Liver (tissue), 3 donors: ENCODE measurements at regions not wholly inside any gene's neighbourhood (a gene's known extent, or its start where the extent isn't known, plus 50 kb on each side); places are given as distances from the start of the nearest gene placed in this dataset.
A peak's percentile ranks its signal among the peaks of the same experiment; 100 is the strongest.

Experiments used
- ATF3 ChIP-seq: IDR thresholded peaks from 2 replicates; pipeline ENCODE4 v1.6.1; 2016; ENCODE audit warnings: antibody characterized with exemption
- CTCF ChIP-seq: fragments of 150-350 bp; IDR thresholded peaks from 2 replicates; pipeline ENCODE4 v1.5.1; 2017; ENCODE audit warnings: improper control_type of control experiment, low read depth, low read length; ENCODE audit not compliant: missing input control
- JUND ChIP-seq, 2 donors: IDR thresholded peaks; 2 replicates each; pipeline ENCODE4 v1.6.1; 2016; ENCODE audit warnings: antibody characterized with exemption in 2 of 2
- REST ChIP-seq: IDR thresholded peaks from 2 replicates; pipeline ENCODE4 v1.6.1; 2016; ENCODE audit warnings: antibody characterized with exemption, mild to moderate bottlenecking
- SP1 ChIP-seq: IDR thresholded peaks from 2 replicates; pipeline ENCODE4 v1.6.1; 2018; ENCODE audit warnings: antibody characterized with exemption, mild to moderate bottlenecking
- donor health status: healthy.
- donor health status: healthy.

- TF ChIP-seq CTCF (no peak), REST (peak; percentile 65), ATF3 (peak; percentile 22), SP1 (peak; percentile 88), JUND (IDR thresholded peaks at IDR 0.05) (peak in 1 of 2 donors; percentile 74)
Observed at GRCh38 chr15:98035577-98036010, 75.1 kb downstream of the ARRDC4 start.
